Mesothelial cell of epicardium (in vitro differentiated cells): ENCODE measurements at regions not wholly inside any gene's neighbourhood (a gene's known extent, or its start where the extent isn't known, plus 50 kb on each side); places are given as distances from the start of the nearest gene placed in this dataset.

ENCODE experiments used
- DNase-seq, 2 experiments: peaks; one replicate each; pipeline ENCODE4 v3.0.0; 2021; ENCODE audit warnings: low spot score in 2 of 2; ENCODE audit not compliant: unreplicated experiment in 2 of 2
- H3K27ac Mint-ChIP-seq: 2 replicates; pipeline ENCODE4 v1.8.0; 2021; ENCODE audit warnings: mixed read lengths
- H3K27me3 Mint-ChIP-seq: 2 replicates; pipeline ENCODE4 v1.8.0; 2021; ENCODE audit warnings: low read depth, mixed read lengths
- H3K36me3 Mint-ChIP-seq: 2 replicates; pipeline ENCODE4 v1.8.0; 2021; ENCODE audit warnings: mixed read lengths
- H3K4me1 Mint-ChIP-seq: 2 replicates; pipeline ENCODE4 v1.8.0; 2021; ENCODE audit warnings: mixed read lengths
- H3K4me3 Mint-ChIP-seq: 2 replicates; pipeline ENCODE4 v1.8.0; 2021; ENCODE audit warnings: mild to moderate bottlenecking, moderate library complexity, mixed read lengths
- H3K9me3 Mint-ChIP-seq: 2 replicates; pipeline ENCODE4 v1.8.0; 2021; ENCODE audit warnings: mixed read lengths
- TF ChIP-seq, protein P1 (sequence below): fragments of 200-600 bp; sonication (generic); IDR thresholded peaks from one replicate; pipeline ENCODE4 v1.5.0; 2021; ENCODE audit warnings: antibody characterized with exemption; ENCODE audit not compliant: unreplicated experiment

DNA sequence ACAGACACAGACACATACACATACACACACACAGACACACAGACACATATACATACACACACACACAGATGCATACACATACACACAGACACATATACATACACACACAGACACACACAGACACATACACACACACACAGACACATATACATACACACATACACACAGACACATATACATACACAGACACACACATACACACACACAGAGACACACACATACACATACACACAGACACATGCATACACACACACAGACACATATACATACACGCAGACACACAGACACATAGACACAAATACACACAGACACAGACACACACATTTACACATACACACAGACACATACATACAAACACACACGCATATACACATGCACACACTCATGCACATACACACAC is 81.5 kb upstream of the ARL4C start:
- Mint-ChIP-seq H3K27me3 (peaks cover 25% of the 10 kb centered on the region), H3K27ac (no peak overlapping the region), H3K4me3 (no peak overlapping the region), H3K4me1 (peaks cover 9% of the 10 kb centered on the region), H3K36me3 (no peaks in the 10 kb centered on the region), H3K9me3 (no peaks in the 10 kb centered on the region)
- no peak for DNase-seq
- TF ChIP-seq, protein P1, sequence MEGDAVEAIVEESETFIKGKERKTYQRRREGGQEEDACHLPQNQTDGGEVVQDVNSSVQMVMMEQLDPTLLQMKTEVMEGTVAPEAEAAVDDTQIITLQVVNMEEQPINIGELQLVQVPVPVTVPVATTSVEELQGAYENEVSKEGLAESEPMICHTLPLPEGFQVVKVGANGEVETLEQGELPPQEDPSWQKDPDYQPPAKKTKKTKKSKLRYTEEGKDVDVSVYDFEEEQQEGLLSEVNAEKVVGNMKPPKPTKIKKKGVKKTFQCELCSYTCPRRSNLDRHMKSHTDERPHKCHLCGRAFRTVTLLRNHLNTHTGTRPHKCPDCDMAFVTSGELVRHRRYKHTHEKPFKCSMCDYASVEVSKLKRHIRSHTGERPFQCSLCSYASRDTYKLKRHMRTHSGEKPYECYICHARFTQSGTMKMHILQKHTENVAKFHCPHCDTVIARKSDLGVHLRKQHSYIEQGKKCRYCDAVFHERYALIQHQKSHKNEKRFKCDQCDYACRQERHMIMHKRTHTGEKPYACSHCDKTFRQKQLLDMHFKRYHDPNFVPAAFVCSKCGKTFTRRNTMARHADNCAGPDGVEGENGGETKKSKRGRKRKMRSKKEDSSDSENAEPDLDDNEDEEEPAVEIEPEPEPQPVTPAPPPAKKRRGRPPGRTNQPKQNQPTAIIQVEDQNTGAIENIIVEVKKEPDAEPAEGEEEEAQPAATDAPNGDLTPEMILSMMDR: no peak

GRCh38 chr2:234577191-234577590 is 80.3 kb upstream of the ARL4C start:
- H3K4me1 Mint-ChIP-seq: peaks cover 13% of the 10 kb centered on the region
- H3K4me3 Mint-ChIP-seq: no peak overlapping the region
- H3K36me3 Mint-ChIP-seq: no peaks in the 10 kb centered on the region
- H3K9me3 Mint-ChIP-seq: no peaks in the 10 kb centered on the region
- DNase-seq: no peak
- no peak overlapping the region for H3K27ac Mint-ChIP-seq
- TF ChIP-seq, protein P1: no peak
- H3K27me3 Mint-ChIP-seq: peaks cover 15% of the 10 kb centered on the region

- Mint-ChIP-seq H3K4me1 (peaks cover 10% of the 10 kb centered on the region), H3K36me3 (no peaks in the 10 kb centered on the region), H3K27ac (no peak overlapping the region), H3K27me3 (peaks cover 5% of the 10 kb centered on the region), H3K4me3 (no peak overlapping the region), H3K9me3 (no peaks in the 10 kb centered on the region)
- TF ChIP-seq, protein P1: no peak
- DNase-seq: no peak
Measured at GRCh38 chr2:234571620-234572407, 74.9 kb upstream of the ARL4C start.

GRCh38 chr2:234570476-234570875 is 73.6 kb upstream of the ARL4C start:
- H3K27ac Mint-ChIP-seq: no peak overlapping the region
- H3K4me3 Mint-ChIP-seq: no peak overlapping the region
- no peaks in the 10 kb centered on the region for H3K36me3 Mint-ChIP-seq
- no peak for DNase-seq
- H3K4me1 Mint-ChIP-seq: peaks cover 12% of the 10 kb centered on the region
- H3K9me3 Mint-ChIP-seq: no peaks in the 10 kb centered on the region
- H3K27me3 Mint-ChIP-seq: peaks cover 7% of the 10 kb centered on the region
- TF ChIP-seq, protein P1: no peak

- H3K9me3 Mint-ChIP-seq: no peaks in the 10 kb centered on the region
- no peak for DNase-seq
- peaks cover 17% of the 10 kb centered on the region for H3K4me1 Mint-ChIP-seq
- no peak overlapping the region for H3K4me3 Mint-ChIP-seq
- H3K36me3 Mint-ChIP-seq: no peaks in the 10 kb centered on the region
- TF ChIP-seq, protein P1: no peak
- no peak overlapping the region for H3K27ac Mint-ChIP-seq
- H3K27me3 Mint-ChIP-seq: peaks cover 7% of the 10 kb centered on the region
Measured at GRCh38 chr2:234569776-234570430, 73.0 kb upstream of the ARL4C start.
